BLaER1 treated with 17β-estradiol and CSF1 and Interleukin-3, amounts not matched to agents 10 nM and 100 nM (cell line): ENCODE measurements at regions not wholly inside any gene's neighbourhood (a gene's known extent, or its start where the extent isn't known, plus 50 kb on each side); places are given as distances from the start of the nearest gene placed in this dataset.

Source experiments
- H3K27ac ChIP-seq, 11 experiments: shearing (Covaris generic); formaldehyde crosslinking; 2 replicates each; pipeline ENCODE4 v1.8.1; 2022
- H3K27me3 ChIP-seq, 11 experiments: shearing (Covaris generic); formaldehyde crosslinking; 2 replicates each; pipeline ENCODE4 v1.8.1; 2022
- H3K36me3 ChIP-seq, 11 experiments: shearing (Covaris generic); formaldehyde crosslinking; 2 replicates each; pipeline ENCODE4 v1.8.1; 2022
- H3K4me1 ChIP-seq, 10 experiments: shearing (Covaris generic); formaldehyde crosslinking; 2 replicates each; pipeline ENCODE4 v1.8.1; 2022
- H3K4me2 ChIP-seq, 11 experiments: shearing (Covaris generic); formaldehyde crosslinking; 2 replicates each; pipeline ENCODE4 v1.8.1; 2022
- H3K4me3 ChIP-seq, 10 experiments: shearing (Covaris generic); formaldehyde crosslinking; 2 replicates each; pipeline ENCODE4 v1.8.1; 2022
- H3K9ac ChIP-seq, 11 experiments: shearing (Covaris generic); formaldehyde crosslinking; 2 replicates each; pipeline ENCODE4 v1.8.1; 2022
- H3K9me3 ChIP-seq, 11 experiments: shearing (Covaris generic); formaldehyde crosslinking; replicated peaks in 1 of 11; 2 replicates each; pipeline ENCODE4 v1.8.1; 2022
- H4K20me1 ChIP-seq, 11 experiments: shearing (Covaris generic); formaldehyde crosslinking; 2 replicates each; pipeline ENCODE4 v1.8.1; 2022
- Cebpa-rat ChIP-seq, 11 experiments: shearing (Covaris generic); IDR thresholded peaks; 2 replicates each; pipeline ENCODE4 v1.8.1; 2022

DNA sequence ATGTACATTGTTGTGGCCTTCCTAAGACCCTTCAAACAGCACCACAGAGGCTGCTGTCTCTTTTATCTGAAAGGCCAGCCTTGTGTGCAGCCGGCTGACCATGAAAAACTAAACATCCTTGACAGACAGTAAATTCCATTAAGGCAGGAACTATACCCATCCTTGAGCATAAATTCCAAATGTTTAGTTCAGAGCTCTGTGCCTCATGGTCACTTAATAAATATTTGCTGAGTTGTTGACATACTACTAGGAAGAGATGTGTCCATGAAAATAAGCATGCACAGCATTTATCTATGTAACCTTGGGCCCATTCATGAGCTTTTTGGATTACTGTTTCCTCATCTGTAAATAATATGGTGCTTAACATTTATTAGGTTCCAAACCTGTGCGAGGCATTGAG lies 424.8 kb downstream of the HRH4 start:
- Histone ChIP-seq H3K4me2 (no peak overlapping the region), H3K27me3 (no peaks in the 10 kb centered on the region), H3K4me1 (no peaks in the 10 kb centered on the region; a peak in 1 of 20 replicates), H3K4me3 (no peak overlapping the region), H3K9me3 (no peaks in the 10 kb centered on the region), H3K27ac (no peak overlapping the region), H4K20me1 (no peaks in the 10 kb centered on the region), H3K36me3 (no peaks in the 10 kb centered on the region), H3K9ac (no peak overlapping the region)
- no peak for TF ChIP-seq Cebpa-rat (IDR thresholded peaks at IDR 0.05)

DNA sequence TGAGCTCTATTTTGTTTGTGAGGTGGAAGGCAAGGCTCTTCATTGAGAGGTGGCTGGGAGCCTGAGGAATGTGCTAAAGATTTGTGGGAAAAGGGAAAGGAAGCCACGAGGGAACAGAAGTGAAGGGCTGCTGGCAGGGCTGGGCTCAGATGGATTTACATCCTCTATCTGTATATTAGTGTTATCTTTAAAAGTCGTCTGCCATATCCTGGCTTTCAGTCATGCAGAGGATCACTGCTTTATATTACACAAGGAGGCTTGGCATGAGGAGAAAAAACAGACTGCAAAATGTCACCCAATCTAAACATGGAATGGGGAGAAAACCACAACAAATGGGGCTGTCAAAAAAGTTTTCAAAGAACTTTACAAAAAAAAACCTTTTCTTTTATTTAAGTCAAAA lies 434.4 kb downstream of the HRH4 start:
- Histone ChIP-seq H3K27me3 (no peaks in the 10 kb centered on the region), H3K36me3 (no peaks in the 10 kb centered on the region), H3K9ac (no peak overlapping the region), H3K9me3 (no peaks in the 10 kb centered on the region), H3K4me3 (no peak overlapping the region), H3K4me1 (no peaks in the 10 kb centered on the region), H3K27ac (no peak overlapping the region), H3K4me2 (no peak overlapping the region), H4K20me1 (no peaks in the 10 kb centered on the region; a peak in 1 of 22 replicates)
- no peak for TF ChIP-seq Cebpa-rat (IDR thresholded peaks at IDR 0.05)

- peaks cover 0 to 11% (median 4%) of the 10 kb centered on the region in 11 experiments; a peak in 8 of 22 replicates for H3K9me3 ChIP-seq
- no peak overlapping the region for H3K4me3 ChIP-seq
- no peaks in the 10 kb centered on the region; a peak in 1 of 22 replicates for H4K20me1 ChIP-seq
- no peaks in the 10 kb centered on the region for H3K4me1 ChIP-seq
- H3K4me2 ChIP-seq: no peak overlapping the region
- no peak for TF ChIP-seq Cebpa-rat (IDR thresholded peaks at IDR 0.05)
- H3K9ac ChIP-seq: no peak overlapping the region
- no peak overlapping the region for H3K27ac ChIP-seq
- H3K27me3 ChIP-seq: no peaks in the 10 kb centered on the region
- no peaks in the 10 kb centered on the region for H3K36me3 ChIP-seq
Observed at GRCh38 chr18:24897461-24897860, 437.0 kb downstream of the HRH4 start.

DNA sequence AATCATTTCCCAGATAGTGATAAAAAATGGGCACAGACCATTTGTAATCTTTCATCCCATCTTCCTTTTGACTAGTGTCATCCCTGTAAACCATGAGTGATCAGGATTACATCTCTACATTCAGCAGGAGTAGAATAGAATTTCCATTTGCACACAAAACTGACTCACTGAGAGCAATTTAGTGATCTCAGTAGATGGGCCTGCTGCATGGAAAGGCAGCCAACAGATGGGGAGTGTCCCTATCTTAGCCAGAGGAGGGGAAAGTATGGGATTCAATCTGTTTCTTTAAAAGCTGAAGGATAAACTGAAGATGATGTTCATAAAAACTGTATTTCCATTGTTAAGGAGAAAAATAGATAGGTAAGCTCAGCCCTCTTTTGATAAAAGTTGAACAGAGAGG lies 441.7 kb downstream of the ZNF521 start:
- H3K36me3 ChIP-seq: no peaks in the 10 kb centered on the region
- H3K9me3 ChIP-seq: no peaks in the 10 kb centered on the region
- no peak overlapping the region for H3K4me2 ChIP-seq
- H3K4me3 ChIP-seq: no peak overlapping the region
- H4K20me1 ChIP-seq: no peaks in the 10 kb centered on the region
- no peak for TF ChIP-seq Cebpa-rat (IDR thresholded peaks at IDR 0.05)
- no peaks in the 10 kb centered on the region for H3K27me3 ChIP-seq
- no peak overlapping the region for H3K9ac ChIP-seq
- no peaks in the 10 kb centered on the region for H3K4me1 ChIP-seq
- H3K27ac ChIP-seq: no peak overlapping the region

- Histone ChIP-seq H3K27ac (no peak overlapping the region), H3K9me3 (no peaks in the 10 kb centered on the region), H3K9ac (no peak overlapping the region), H3K27me3 (no peaks in the 10 kb centered on the region), H3K36me3 (no peaks in the 10 kb centered on the region), H3K4me1 (no peaks in the 10 kb centered on the region), H3K4me2 (no peak overlapping the region), H3K4me3 (no peak overlapping the region), H4K20me1 (no peaks in the 10 kb centered on the region)
- no peak for TF ChIP-seq Cebpa-rat (IDR thresholded peaks at IDR 0.05)
Observed at GRCh38 chr18:24913507-24914170, 438.3 kb downstream of the ZNF521 start.

- H3K27ac ChIP-seq: no peak overlapping the region
- no peaks in the 10 kb centered on the region for H3K36me3 ChIP-seq
- H3K4me2 ChIP-seq: no peak overlapping the region
- no peak for TF ChIP-seq Cebpa-rat (IDR thresholded peaks at IDR 0.05)
- no peak overlapping the region for H3K4me3 ChIP-seq
- no peaks in the 10 kb centered on the region for H3K9me3 ChIP-seq
- H3K4me1 ChIP-seq: no peaks in the 10 kb centered on the region
- H3K27me3 ChIP-seq: no peaks in the 10 kb centered on the region
- H4K20me1 ChIP-seq: no peaks in the 10 kb centered on the region
- H3K9ac ChIP-seq: no peak overlapping the region
Observed at GRCh38 chr18:24914171-24914525, 437.8 kb downstream of the ZNF521 start.

- no peaks in the 10 kb centered on the region for H3K9me3 ChIP-seq
- TF ChIP-seq Cebpa-rat (IDR thresholded peaks at IDR 0.05): no peak
- H3K4me1 ChIP-seq: no peaks in the 10 kb centered on the region
- H3K9ac ChIP-seq: no peak overlapping the region
- no peak overlapping the region for H3K27ac ChIP-seq
- no peaks in the 10 kb centered on the region for H3K36me3 ChIP-seq
- H4K20me1 ChIP-seq: no peaks in the 10 kb centered on the region
- H3K4me2 ChIP-seq: no peak overlapping the region
- no peaks in the 10 kb centered on the region for H3K27me3 ChIP-seq
- H3K4me3 ChIP-seq: no peak overlapping the region
Observed at GRCh38 chr18:24914685-24915084, 437.3 kb downstream of the ZNF521 start.

GRCh38 chr18:24915547-24915946 lies 436.4 kb downstream of the ZNF521 start:
- no peak for TF ChIP-seq Cebpa-rat (IDR thresholded peaks at IDR 0.05)
- Histone ChIP-seq H3K9me3 (no peaks in the 10 kb centered on the region), H3K4me1 (no peaks in the 10 kb centered on the region), H3K27ac (no peak overlapping the region), H3K36me3 (no peaks in the 10 kb centered on the region), H3K27me3 (no peaks in the 10 kb centered on the region), H3K9ac (no peak overlapping the region), H4K20me1 (no peaks in the 10 kb centered on the region), H3K4me2 (no peak overlapping the region), H3K4me3 (no peak overlapping the region)

DNA sequence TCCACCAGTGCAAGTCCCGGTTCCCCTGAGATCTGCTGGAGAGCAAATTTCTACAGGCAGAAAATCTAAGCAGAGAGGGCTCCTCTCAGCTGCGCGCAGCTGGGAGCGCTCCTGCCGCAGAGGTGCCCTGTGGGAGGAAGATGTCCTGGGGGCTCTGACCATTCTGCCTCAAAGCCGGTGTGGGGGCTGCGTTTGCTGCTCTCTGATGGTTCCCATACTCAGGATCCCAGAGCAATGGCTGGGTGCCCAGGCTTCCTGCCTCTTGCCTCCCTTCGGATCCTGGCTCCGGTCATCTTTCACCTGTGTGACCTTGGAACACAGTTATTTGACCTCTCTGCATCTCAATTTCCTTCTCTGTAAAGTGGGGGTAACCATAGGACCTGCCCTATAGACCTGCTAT lies 434.2 kb downstream of the ZNF521 start:
- no peak overlapping the region for H3K4me2 ChIP-seq
- no peaks in the 10 kb centered on the region for H3K36me3 ChIP-seq
- H4K20me1 ChIP-seq: no peaks in the 10 kb centered on the region
- no peak overlapping the region for H3K27ac ChIP-seq
- H3K9ac ChIP-seq: no peak overlapping the region
- TF ChIP-seq Cebpa-rat (IDR thresholded peaks at IDR 0.05): no peak
- H3K27me3 ChIP-seq: no peaks in the 10 kb centered on the region
- no peaks in the 10 kb centered on the region for H3K9me3 ChIP-seq
- H3K4me3 ChIP-seq: no peak overlapping the region
- peaks cover 0 to 5% (median 0%) of the 10 kb centered on the region in 10 experiments; a peak in 4 of 20 replicates for H3K4me1 ChIP-seq

- no peak for TF ChIP-seq Cebpa-rat (IDR thresholded peaks at IDR 0.05)
- Histone ChIP-seq H3K4me2 (no peak overlapping the region), H3K27me3 (no peaks in the 10 kb centered on the region), H3K9ac (no peak overlapping the region), H3K36me3 (no peaks in the 10 kb centered on the region), H3K4me3 (no peak overlapping the region), H3K9me3 (no peaks in the 10 kb centered on the region), H3K27ac (no peak overlapping the region), H4K20me1 (no peaks in the 10 kb centered on the region), H3K4me1 (peaks cover 0 to 5% (median 0%) of the 10 kb centered on the region in 10 experiments; a peak in 4 of 20 replicates)
Observed at GRCh38 chr18:24918257-24918656, 433.7 kb downstream of the ZNF521 start.
